H1 (cell line): ENCODE measurements at regions not wholly inside any gene's neighbourhood (a gene's known extent, or its start where the extent isn't known, plus 50 kb on each side); places are given as distances from the start of the nearest gene placed in this dataset.

Source experiments
- CTCF ChIA-PET: fragments of 300-600 bp; sonication (Branson Sonifier 250); formaldehyde crosslinking; loops from one replicate; lab custom pipeline; 2021; ENCODE audit not compliant: partially characterized antibody; lab: Charles Lee
- POLR2A ChIA-PET: fragments of 300-600 bp; sonication (Branson Sonifier 250); formaldehyde crosslinking; loops from one replicate; lab custom pipeline; 2021; ENCODE audit warnings: inconsistent platforms; ENCODE audit not compliant: partially characterized antibody; lab: Charles Lee
- DNase-seq, 2 experiments: peaks; one replicate each; pipeline versions ENCODE4 v3.0.0 to v3.0.0-alpha.2; 2010 to 2022; ENCODE audit warnings: low spot score in 2 of 2, low read depth in 1 of 2, mixed read lengths in 1 of 2
- FAIRE-seq: peaks from 2 replicates; lab custom pipeline; 2011; peaks lifted over from hg19 to GRCh38; lab: Jason Lieb, UNC
- H2AFZ ChIP-seq: 2 replicates; pipeline ENCODE4 v1.8.1; 2012; ENCODE audit warnings: low read length, inconsistent platforms
- H2AK5ac ChIP-seq: 2 replicates; pipeline ENCODE4 v1.6.1; 2013; ENCODE audit warnings: low read depth, low read length
- H2BK120ac ChIP-seq: replicated peaks from 2 replicates; pipeline ENCODE3; 2013; ENCODE audit warnings: low read depth, low read length, inconsistent platforms
- H2BK12ac ChIP-seq: 2 replicates; pipeline ENCODE4 v1.6.1; 2013; ENCODE audit warnings: low read depth, low read length
- H2BK15ac ChIP-seq: 2 replicates; pipeline ENCODE4 v1.6.1; 2013; ENCODE audit warnings: low read length
- H2BK20ac ChIP-seq: 2 replicates; pipeline ENCODE4 v1.6.1; 2013; ENCODE audit warnings: low read length
- H2BK5ac ChIP-seq: 2 replicates; pipeline ENCODE4 v1.6.1; 2013; ENCODE audit warnings: low read depth, low read length
- H3K14ac ChIP-seq: 2 replicates; pipeline ENCODE4 v1.6.1; 2013; ENCODE audit warnings: inconsistent platforms; ENCODE audit not compliant: insufficient read length
- H3K18ac ChIP-seq: 2 replicates; pipeline ENCODE4 v1.6.1; 2013; ENCODE audit warnings: low read length; ENCODE audit errors: extremely low read depth
- H3K23ac ChIP-seq: 2 replicates; pipeline ENCODE4 v1.6.1; 2013; ENCODE audit warnings: inconsistent platforms; ENCODE audit not compliant: insufficient read length
- H3K23me2 ChIP-seq: 2 replicates; pipeline ENCODE4 v1.6.1; 2013; ENCODE audit warnings: low read depth, low read length
- H3K27ac ChIP-seq: 2 replicates; pipeline ENCODE4 v1.6.1; 2011; ENCODE audit warnings: low read depth, low read length, inconsistent platforms
- H3K27me3 ChIP-seq, 4 experiments: replicated peaks in 1 of 4; 1 replicate in 1 of 4; 2 replicates in 3 of 4; pipeline versions ENCODE4 v1.6.1 to v1.8.1; 2011 to 2013; ENCODE audit warnings: low read length in 3 of 4, mild to moderate bottlenecking in 3 of 4, inconsistent platforms in 2 of 4, mixed read lengths in 2 of 4, moderate library complexity in 1 of 4; ENCODE audit not compliant: control insufficient read depth in 3 of 4, insufficient read depth in 3 of 4; ENCODE audit errors: extremely low read depth in 1 of 4
- H3K36me3 ChIP-seq, 4 experiments: 2 replicates each; pipeline versions ENCODE4 v1.6.1 to v1.8.1; 2011 to 2013; ENCODE audit warnings: mild to moderate bottlenecking in 4 of 4, low read length in 3 of 4, moderate library complexity in 2 of 4, control low read depth in 1 of 4, inconsistent platforms in 1 of 4; ENCODE audit not compliant: insufficient read depth in 4 of 4, control insufficient read depth in 2 of 4
- H3K4ac ChIP-seq: replicated peaks from 2 replicates; pipeline ENCODE3; 2013; ENCODE audit warnings: low read length, low read depth, mixed read lengths, inconsistent platforms; ENCODE audit not compliant: insufficient read length
- H3K4me1 ChIP-seq, 4 experiments: replicated peaks in 1 of 4; 1 replicate in 1 of 4; 2 replicates in 3 of 4; pipeline versions ENCODE4 v1.6.1 to v1.8.1; 2011 to 2013; ENCODE audit warnings: low read length in 3 of 4, inconsistent platforms in 2 of 4, mixed read lengths in 1 of 4; ENCODE audit not compliant: insufficient read depth in 4 of 4, control insufficient read depth in 3 of 4
- H3K4me2 ChIP-seq, 2 experiments: 2 replicates each; pipeline versions ENCODE4 v1.6.1 to v1.8.1; 2011 to 2013; ENCODE audit warnings: low read depth in 2 of 2, low read length in 2 of 2, control low read depth in 1 of 2, inconsistent platforms in 1 of 2, mild to moderate bottlenecking in 1 of 2; ENCODE audit not compliant: insufficient read depth in 1 of 2
- H3K4me3 ChIP-seq, 4 experiments: fragments of 200-600, 300-600 bp in 1 of 4; sonication (generic), shearing (Covaris generic), sonication (Bioruptor Twin) in 1 of 4; 2 replicates each; pipeline versions ENCODE4 v1.5.1 to v1.8.1; 2011 to 2016; ENCODE audit warnings: low read length in 4 of 4, low read depth in 3 of 4, control low read depth in 2 of 4, inconsistent platforms in 2 of 4, mild to moderate bottlenecking in 2 of 4, mixed read lengths in 1 of 4, moderate library complexity in 1 of 4; ENCODE audit not compliant: insufficient read depth in 2 of 4; ENCODE audit errors: extremely low read depth in 1 of 4
- H3K56ac ChIP-seq: replicated peaks from 2 replicates; pipeline ENCODE3; 2013; ENCODE audit warnings: low read depth, mild to moderate bottlenecking, mixed read lengths, low read length, inconsistent platforms; ENCODE audit not compliant: insufficient read length
- H3K79me1 ChIP-seq: 2 replicates; pipeline ENCODE4 v1.6.1; 2013; ENCODE audit warnings: low read depth, low read length, control low read depth
- H3K79me2 ChIP-seq, 2 experiments: 2 replicates each; pipeline versions ENCODE4 v1.6.1 to v1.8.1; 2012 to 2013; ENCODE audit warnings: low read length in 2 of 2, mild to moderate bottlenecking in 2 of 2, inconsistent platforms in 1 of 2; ENCODE audit not compliant: insufficient read depth in 2 of 2, control insufficient read depth in 1 of 2
- H3K9ac ChIP-seq, 4 experiments: replicated peaks in 1 of 4; 1 replicate in 1 of 4; 2 replicates in 3 of 4; pipeline versions ENCODE4 v1.6.1 to v1.8.1; 2011 to 2013; ENCODE audit warnings: low read depth in 3 of 4, low read length in 3 of 4, control low read depth in 2 of 4, mild to moderate bottlenecking in 2 of 4, moderate library complexity in 2 of 4, inconsistent platforms in 1 of 4; ENCODE audit errors: extremely low read depth in 1 of 4
- H3K9me3 ChIP-seq, 2 experiments: 2 replicates each; pipeline versions ENCODE4 v1.6.1 to v1.8.1; 2012 to 2013; ENCODE audit warnings: mild to moderate bottlenecking in 2 of 2, moderate library complexity in 2 of 2, control low read depth in 1 of 2, inconsistent platforms in 1 of 2, low read depth in 1 of 2, low read length in 1 of 2, mixed read lengths in 1 of 2; ENCODE audit not compliant: insufficient read depth in 2 of 2
- H4K20me1 ChIP-seq, 2 experiments: replicated peaks in 1 of 2; 2 replicates each; pipeline versions ENCODE3 to v1.8.1; 2011 to 2013; ENCODE audit warnings: inconsistent platforms in 2 of 2, low read length in 2 of 2, mild to moderate bottlenecking in 1 of 2; ENCODE audit not compliant: insufficient read depth in 2 of 2, control insufficient read depth in 1 of 2
- H4K5ac ChIP-seq: 2 replicates; pipeline ENCODE4 v1.6.1; 2013; ENCODE audit warnings: low read length, low read depth, mixed read lengths, inconsistent platforms; ENCODE audit not compliant: insufficient read length
- H4K8ac ChIP-seq: 2 replicates; pipeline ENCODE4 v1.8.0; 2013; ENCODE audit warnings: mild to moderate bottlenecking, moderate library complexity, low read length, inconsistent platforms; ENCODE audit not compliant: insufficient read depth; ENCODE audit errors: extremely low read depth
- H4K91ac ChIP-seq: replicated peaks from 2 replicates; pipeline ENCODE3; 2013; ENCODE audit warnings: low read length, mixed read lengths, inconsistent platforms; ENCODE audit not compliant: insufficient read length
- ATF3 ChIP-seq: IDR thresholded peaks from 2 replicates; pipeline ENCODE4 v1.6.1; 2011; ENCODE audit warnings: low read depth, mild to moderate bottlenecking, low read length; ENCODE audit not compliant: insufficient read depth
- BACH1 ChIP-seq: IDR thresholded peaks from 2 replicates; pipeline ENCODE4 v1.6.1; 2012; ENCODE audit warnings: low read length, improper control_type of control experiment
- CBX8 ChIP-seq: fragments of 300-800, 300-1000 bp; sonication (generic); IDR thresholded peaks from 2 replicates; pipeline ENCODE4 v1.7.1; 2016; ENCODE audit warnings: low read depth, low read length, borderline replicate concordance
- CHD1 ChIP-seq: IDR thresholded peaks from 2 replicates; pipeline ENCODE4 v1.6.1; 2012; ENCODE audit warnings: low read depth, low read length, improper control_type of control experiment
- CREB1 ChIP-seq: IDR thresholded peaks from 2 replicates; pipeline ENCODE4 v1.6.1; 2012; ENCODE audit warnings: inconsistent platforms
- KDM1A ChIP-seq: fragments of 200-600, 300-600 bp; sonication (generic); IDR thresholded peaks from 2 replicates; pipeline ENCODE4 v1.7.1; 2016; ENCODE audit warnings: mild to moderate bottlenecking, low read length, borderline replicate concordance
- MAFK ChIP-seq: IDR thresholded peaks from 2 replicates; pipeline ENCODE4 v1.6.1; 2012; ENCODE audit warnings: low read depth, mild to moderate bottlenecking, improper control_type of control experiment, low read length
- PHF8 ChIP-seq: fragments of 200-600 bp; sonication (generic); conservative IDR thresholded peaks from 2 replicates; pipeline ENCODE4 v1.7.1; 2012; ENCODE audit warnings: low read depth, mild to moderate bottlenecking, inconsistent platforms, low read length, moderate library complexity
- POLR2A ChIP-seq, 2 experiments: IDR thresholded peaks; 1 replicate in 1 of 2; 2 replicates in 1 of 2; pipeline ENCODE4 v1.6.1; 2011; ENCODE audit warnings: low read depth in 2 of 2, low read length in 2 of 2, mild to moderate bottlenecking in 2 of 2; ENCODE audit errors: control extremely low read depth in 1 of 2
- SIN3A ChIP-seq, 2 experiments: IDR thresholded peaks in 1 of 2; conservative IDR thresholded peaks in 1 of 2; 2 replicates each; pipeline ENCODE4 v1.6.1; 2011 to 2012; ENCODE audit warnings: low read length in 2 of 2, improper control_type of control experiment in 1 of 2, low read depth in 1 of 2, mild to moderate bottlenecking in 1 of 2
- SIX5 ChIP-seq: IDR thresholded peaks from 2 replicates; pipeline ENCODE4 v1.6.1; 2011; ENCODE audit warnings: mild to moderate bottlenecking, low read depth, low read length
- SUZ12 ChIP-seq: fragments of 200-600 bp; sonication (generic); IDR thresholded peaks from 2 replicates; pipeline ENCODE4 v1.6.1; 2012; ENCODE audit warnings: mild to moderate bottlenecking, inconsistent platforms, low read length, moderate library complexity, mixed read lengths
- TEAD4 ChIP-seq: IDR thresholded peaks from 2 replicates; pipeline ENCODE4 v1.6.1; 2012; ENCODE audit warnings: low read depth, low read length, inconsistent platforms, mixed read lengths
- WGBS, 2 experiments: shearing (Covaris generic) in 1 of 2; methylation state at CpG; one replicate each; pipeline versions ENCODE4 v1.1.6 to v1.1.7; 2013 to 2015; ENCODE audit warnings: low lambda C conversion rate in 2 of 2, mixed read lengths in 2 of 2, inconsistent platforms in 1 of 2, low coverage in 1 of 2, missing lambda C conversion rate in 1 of 2; ENCODE audit not compliant: insufficient replicate concordance in 2 of 2, insufficient coverage in 1 of 2, insufficient read length in 1 of 2; ENCODE audit errors: extremely low coverage in 1 of 2, missing lambda C conversion rate in 1 of 2; 5-methylcytosine and 5-hydroxymethylcytosine counted together

GRCh38 chr19:28634837-28635236 is 578.1 kb downstream of the UQCRFS1 start:
- no peak for FAIRE-seq
- POLR2A ChIA-PET = no interaction called here
- H3K23ac ChIP-seq = no peak overlapping the region

More at GRCh38 chr19:28634837-28635236, 578.1 kb downstream of the UQCRFS1 start:
- Histone ChIP-seq H3K4me1 (peaks cover 0 to 3% (median 2%) of the 10 kb centered on the region in 4 experiments; a peak in 6 of 7 replicates), H3K9ac (no peak overlapping the region), H2BK5ac (no peak overlapping the region), H3K56ac (no peak overlapping the region), H3K79me1 (no peaks in the 10 kb centered on the region; the same call in 1 of the 2 replicates), H3K4me3 (no peak overlapping the region), H3K4me2 (no peak overlapping the region), H2BK20ac (no peak overlapping the region), H2BK12ac (no peak overlapping the region), H2BK15ac (no peak overlapping the region), H3K14ac (no peak overlapping the region), H4K20me1 (peaks cover 0 to 2% of the 10 kb centered on the region in 2 experiments), H4K91ac (no peak overlapping the region), H2AK5ac (no peak overlapping the region), H3K23me2 (no peaks in the 10 kb centered on the region), H3K27me3 (no peaks in the 10 kb centered on the region), H4K5ac (no peak overlapping the region), H4K8ac (no peak overlapping the region), H3K79me2 (no peaks in the 10 kb centered on the region), H3K27ac (no peak overlapping the region), H3K18ac (no peak overlapping the region), H2BK120ac (no peak overlapping the region), H3K36me3 (no peaks in the 10 kb centered on the region), H3K9me3 (no peaks in the 10 kb centered on the region), H3K4ac (no peak overlapping the region), H2AFZ (no peak overlapping the region)
- no peak for DNase-seq
- TF ChIP-seq SIX5 = no peak
- TF ChIP-seq PHF8 = no peak
- no peak for TF ChIP-seq KDM1A
- TF ChIP-seq TEAD4 = no peak
- no peak for TF ChIP-seq CHD1
- no peak for TF ChIP-seq ATF3
- TF ChIP-seq CREB1 = no peak
- TF ChIP-seq CBX8 = no peak
- no peak for TF ChIP-seq MAFK
- no peak for TF ChIP-seq POLR2A (IDR thresholded peaks at IDR 0.05; ENCODE audit: control extremely low read depth in 1 of 2, low read depth in 2 of 2, low read length in 2 of 2)
- no peak for TF ChIP-seq BACH1
- no peak for TF ChIP-seq SUZ12
- TF ChIP-seq SIN3A (conservative IDR thresholded peaks at IDR 0.05 in 1 of 2, IDR thresholded peaks at IDR 0.05 in 1 of 2; ENCODE audit: low read depth in 1 of 2, low read length in 2 of 2) = no peak
- WGBS, 2 experiments = 86% methylated on average over 1 of the region's 1 CpG; no CpG with 5 or more reads in 1 of the 2 experiments
- CTCF ChIA-PET = interaction anchor here (0.9 to 3.5 kb wide), 20 partner anchors 7 to 286 kb away, joined by 3 to 29 read pairs (median 7); no protein-coding TSS in a partner anchor
